Tibial nerve (tissue), 3 donors: ENCODE measurements at regions not wholly inside any gene's neighbourhood (a gene's known extent, or its start where the extent isn't known, plus 50 kb on each side); places are given as distances from the start of the nearest gene placed in this dataset.

Experiments used
- CTCF ChIP-seq, 5 experiments: fragments of 200-600 bp in 3 of 5; fragments of 450-650 bp in 2 of 5; sonication (generic) in 3 of 5; IDR thresholded peaks; one replicate each; pipeline ENCODE4 v1.5.1; 2016 to 2019; ENCODE audit warnings: antibody characterized with exemption in 5 of 5, mild to moderate bottlenecking in 3 of 5, moderate library complexity in 2 of 5
- POLR2A ChIP-seq, 2 donors: fragments of 450-650 bp; IDR thresholded peaks; one replicate each; pipeline ENCODE4 v1.6.1; 2017; ENCODE audit warnings: antibody characterized with exemption in 2 of 2, mild to moderate bottlenecking in 2 of 2, moderate library complexity in 2 of 2

- TF ChIP-seq CTCF (IDR thresholded peaks at IDR 0.05): no peak
- TF ChIP-seq POLR2A (IDR thresholded peaks at IDR 0.05): no peak
These were observed 270.2 kb upstream of the TOPAZ1 start for GRCh38 chr3:43971486-43971885.
